ENCODE measurements at regions not wholly inside any gene's neighbourhood (a gene's known extent, or its start where the extent isn't known, plus 50 kb on each side); places are given as distances from the start of the nearest gene placed in this dataset.
A peak's percentile ranks its signal among the peaks of the same experiment; 100 is the strongest.

DNA sequence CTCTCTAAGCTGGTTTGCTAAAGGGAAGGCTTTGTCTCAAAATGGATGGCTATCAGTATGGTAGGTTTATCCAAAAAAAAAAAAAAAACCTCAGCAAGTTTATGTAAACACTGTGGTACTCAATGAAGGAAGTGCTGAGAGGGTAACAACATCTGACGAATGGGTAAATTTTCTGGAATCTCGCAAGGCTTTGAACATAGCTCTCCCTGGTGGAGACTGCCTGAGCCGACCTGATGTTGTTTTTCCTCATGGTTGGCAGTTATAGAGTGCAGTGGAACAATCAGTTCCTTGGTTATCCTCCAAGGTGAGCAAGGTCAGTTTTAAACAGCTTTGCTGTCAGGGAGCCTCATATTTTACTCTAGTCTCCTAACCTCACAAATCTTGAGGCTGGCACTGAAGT is 94.6 kb downstream of the ZPLD1 start:
- DNase-seq (ENCODE audit: low read depth), result peak; percentile 52

DNA sequence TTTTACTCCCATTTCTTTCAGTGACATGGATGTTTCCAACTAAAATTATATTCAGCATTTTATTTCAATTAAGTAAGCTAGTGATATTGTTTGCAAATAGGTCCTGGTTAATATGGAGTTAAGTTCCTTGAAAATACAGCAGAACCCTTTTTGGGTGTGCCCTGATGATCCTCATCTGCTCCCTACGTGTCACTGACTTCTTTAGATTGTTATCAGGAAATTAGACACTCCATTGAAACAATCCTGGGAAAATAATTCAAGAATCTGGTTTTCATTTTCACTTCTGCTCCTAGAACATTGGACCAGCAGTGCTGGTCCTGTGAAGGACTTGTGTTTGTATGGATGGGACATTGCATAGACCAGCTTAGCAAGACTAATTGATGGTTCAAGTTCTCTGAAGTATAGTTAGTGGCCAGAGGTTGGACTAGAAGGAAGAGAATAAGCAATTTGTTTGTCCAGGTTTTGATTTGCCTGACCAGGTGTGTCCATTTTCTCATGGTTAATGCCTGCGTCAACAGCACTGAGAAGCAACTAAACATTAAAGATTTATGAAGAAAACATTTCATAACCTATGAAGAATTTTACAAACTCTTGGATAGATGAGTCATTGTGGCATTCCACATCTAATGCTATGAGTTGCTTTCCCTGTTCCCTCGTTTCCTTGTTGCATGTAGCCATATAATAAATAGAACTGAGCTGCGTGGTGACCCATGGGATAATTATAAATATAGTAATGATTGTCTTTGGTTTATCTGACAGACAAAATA is 95.8 kb downstream of the ZPLD1 start:
- DNase-seq (ENCODE audit: low read depth), result peak; percentile 83

DNA sequence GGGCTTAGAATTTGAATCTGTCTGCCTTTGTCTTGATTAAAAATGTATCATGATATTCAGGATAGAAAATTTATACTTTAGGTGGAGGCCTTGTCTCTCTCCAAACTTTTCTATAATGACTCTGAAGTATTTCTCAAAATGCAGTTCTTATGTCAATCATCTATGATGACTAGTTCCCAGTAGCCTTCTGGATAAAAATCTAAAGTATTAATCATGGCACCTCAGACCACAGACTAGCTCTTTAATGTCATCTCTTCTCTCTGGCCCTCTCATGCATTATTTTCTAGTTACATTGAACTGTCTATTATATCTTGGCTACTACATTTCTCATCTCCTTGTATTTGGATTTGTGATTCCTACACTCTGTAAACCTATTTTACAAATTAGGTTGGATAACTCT is 96.9 kb downstream of the ZPLD1 start:
- DNase-seq (ENCODE audit: low read depth), result peak; percentile 70

DNA sequence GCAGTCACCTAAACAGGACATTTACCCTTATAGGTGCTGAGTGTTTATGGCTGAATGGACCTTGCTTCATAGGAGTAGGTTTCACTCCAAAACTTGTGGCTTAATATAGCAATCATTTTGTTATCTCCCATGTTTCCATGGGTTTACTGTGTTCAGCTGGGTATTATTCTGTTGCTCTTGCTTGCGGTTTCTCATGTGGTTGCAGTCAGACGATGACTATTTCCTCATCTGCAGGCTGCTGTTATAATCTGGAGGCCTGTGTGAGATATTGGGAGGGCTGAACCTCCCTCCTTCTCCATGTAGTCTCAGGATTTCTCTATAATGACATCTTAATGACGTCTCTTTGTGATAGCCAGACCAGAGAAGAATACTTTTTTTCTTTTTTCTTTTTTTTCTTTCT is 98.1 kb downstream of the ZPLD1 start:
- DNase-seq (ENCODE audit: low read depth), result peak; percentile 76

DNA sequence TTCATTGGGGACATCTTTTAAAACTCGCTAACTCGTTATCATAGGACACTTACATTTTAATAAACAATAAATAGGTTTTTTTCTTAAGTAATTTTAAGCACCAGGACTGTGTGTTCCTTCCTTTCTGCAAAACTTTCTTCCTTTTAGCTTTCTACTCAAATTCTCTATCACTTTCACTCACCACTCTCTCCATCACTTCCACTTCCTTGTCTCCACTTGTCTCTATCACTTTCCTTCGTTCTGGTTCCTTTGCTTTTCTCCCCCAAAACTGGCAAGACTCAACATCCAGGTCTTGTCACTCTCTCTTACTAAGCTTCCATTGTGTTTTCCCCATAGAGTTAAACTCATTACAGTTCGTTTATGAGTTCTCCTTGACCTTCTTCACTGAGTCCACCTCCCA is 99.0 kb downstream of the ZPLD1 start:
- DNase-seq (ENCODE audit: low read depth), result no peak

DNA sequence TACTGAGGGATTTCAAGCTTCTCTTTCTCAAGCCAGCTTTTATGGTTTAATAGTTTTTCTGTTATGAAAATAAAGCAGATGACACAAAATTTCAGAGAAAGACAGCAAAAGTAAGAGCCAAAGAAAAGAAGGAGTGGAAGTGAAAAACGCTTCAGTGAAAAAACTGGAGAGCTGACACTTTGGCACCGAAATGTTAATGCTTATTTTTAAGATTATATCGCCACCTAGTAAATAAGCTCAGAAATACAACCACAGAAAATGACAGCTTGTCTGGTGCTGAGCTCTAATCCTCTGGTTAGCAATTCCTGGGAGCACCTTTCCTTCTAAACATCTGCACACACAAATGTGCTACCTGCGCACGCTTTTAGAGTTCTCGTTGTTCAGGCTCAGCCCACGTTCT is 101.6 kb downstream of the ZPLD1 start:
- DNase-seq (ENCODE audit: low read depth), result peak; percentile 60

DNA sequence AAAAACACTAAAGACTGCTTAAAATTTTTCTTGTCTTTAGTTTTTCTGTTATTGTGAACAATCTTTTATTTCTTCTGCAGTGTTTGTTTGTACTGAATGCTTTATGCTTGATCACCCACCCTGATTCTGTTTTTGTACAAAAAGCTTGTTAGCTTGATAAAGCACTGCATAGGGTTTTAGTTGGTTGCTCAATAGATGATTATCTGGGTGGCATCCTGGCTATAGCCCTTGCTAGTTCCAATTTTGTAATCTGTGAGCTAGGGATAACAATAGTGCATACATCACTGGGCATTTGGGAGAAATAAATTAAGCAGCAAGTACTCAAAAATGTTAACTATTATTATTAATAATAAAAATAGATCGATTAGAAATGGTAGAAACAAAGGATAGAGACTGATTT is 102.3 kb downstream of the ZPLD1 start:
- no peak for DNase-seq (ENCODE audit: low read depth)

DNA sequence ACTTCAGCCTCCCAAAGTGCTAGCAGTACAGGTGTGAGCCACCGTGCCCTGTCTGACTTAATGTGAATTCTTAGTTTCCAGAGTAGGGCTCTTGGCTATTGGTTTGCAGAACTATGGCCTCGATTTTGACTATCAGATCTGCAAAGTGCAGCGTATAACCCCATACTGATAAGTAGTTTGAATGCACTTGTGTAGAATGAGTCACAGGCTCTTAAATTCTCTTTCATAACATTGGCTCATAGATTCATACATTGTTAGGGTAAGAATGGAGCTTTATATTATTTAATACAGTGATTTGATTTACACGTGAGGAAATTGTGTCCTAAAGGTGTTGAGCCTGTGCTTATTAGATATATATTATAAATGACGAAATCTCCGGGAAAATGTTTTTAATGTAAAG is 109.9 kb downstream of the ZPLD1 start:
- no peak for DNase-seq (ENCODE audit: low read depth)

DNA sequence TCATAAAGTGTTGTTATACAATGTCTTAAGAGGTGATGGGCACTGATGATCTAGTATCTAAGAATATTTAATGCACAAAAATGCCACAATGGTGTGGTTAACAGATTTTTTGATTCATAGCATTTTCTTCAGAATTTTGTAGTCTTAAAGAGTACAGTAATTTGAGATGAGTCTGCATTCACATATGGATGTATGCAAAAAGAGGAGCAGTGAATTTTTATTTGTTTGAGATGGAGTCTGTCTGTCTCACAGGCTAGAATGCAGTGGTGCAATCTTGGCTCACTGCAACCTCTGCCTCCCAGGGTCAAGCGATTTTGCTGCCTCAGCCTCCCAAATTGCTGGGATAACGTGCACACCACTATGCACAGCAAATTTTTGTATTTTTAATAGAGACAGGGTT is 110.5 kb downstream of the ZPLD1 start:
- no peak for DNase-seq (ENCODE audit: low read depth)

DNA sequence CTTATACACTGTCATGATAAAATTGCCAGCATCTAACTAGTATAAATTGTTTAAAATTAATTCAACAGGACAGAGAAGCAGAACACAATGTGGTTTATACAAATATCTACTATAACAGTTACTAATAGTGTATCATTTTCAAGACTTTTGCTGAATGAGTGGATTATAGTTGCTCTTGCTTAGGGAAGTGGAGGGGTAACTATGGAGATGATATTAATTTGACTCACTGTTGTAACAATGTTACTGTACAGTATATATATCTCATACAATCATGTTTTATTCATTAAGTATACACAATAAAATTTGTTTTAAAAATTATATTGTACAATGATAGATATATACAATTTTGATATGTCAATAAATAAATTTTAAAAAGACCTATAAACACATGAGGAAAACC is 119.1 kb downstream of the ZPLD1 start:
- no peak for DNase-seq (ENCODE audit: low read depth)

DNA sequence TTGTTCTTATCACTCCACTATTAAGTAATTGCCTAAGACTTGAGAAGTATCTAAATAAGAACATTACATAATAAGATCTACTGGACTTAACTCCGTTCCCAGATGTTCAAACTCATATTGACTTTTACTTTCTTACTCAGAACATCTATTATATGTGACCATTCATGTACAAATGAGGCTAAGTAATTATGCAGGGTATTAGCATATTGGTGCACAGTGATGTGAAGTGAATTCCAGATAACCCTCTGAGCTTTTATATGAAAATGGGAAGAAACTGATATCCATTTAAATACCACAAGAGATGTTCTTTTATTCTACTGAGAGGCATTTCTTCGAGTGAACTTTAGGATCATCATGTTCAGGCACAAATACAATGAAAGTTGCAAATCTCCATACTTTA is 135.7 kb downstream of the ZPLD1 start:
- DNase-seq (ENCODE audit: low read depth), result no peak

DNA sequence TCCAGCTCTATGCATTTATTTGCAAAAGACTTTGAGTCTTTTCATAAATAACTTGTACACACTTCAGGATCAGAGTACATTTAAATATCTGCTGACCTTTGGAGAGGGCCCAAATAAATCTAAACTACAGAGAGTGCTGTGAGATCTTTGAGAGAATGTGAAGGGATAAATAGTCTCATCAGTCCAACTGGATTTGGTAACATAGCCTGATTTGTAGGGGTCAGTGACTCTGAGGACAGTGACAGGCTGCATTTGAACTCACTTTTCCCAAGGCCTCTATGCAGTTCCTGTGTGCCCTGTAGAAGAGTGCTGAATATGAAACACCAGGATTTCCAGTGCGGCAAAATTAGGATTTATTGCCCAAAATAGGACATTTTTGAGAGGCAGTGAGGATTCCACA is 136.2 kb downstream of the ZPLD1 start:
- DNase-seq (ENCODE audit: low read depth), result no peak

DNA sequence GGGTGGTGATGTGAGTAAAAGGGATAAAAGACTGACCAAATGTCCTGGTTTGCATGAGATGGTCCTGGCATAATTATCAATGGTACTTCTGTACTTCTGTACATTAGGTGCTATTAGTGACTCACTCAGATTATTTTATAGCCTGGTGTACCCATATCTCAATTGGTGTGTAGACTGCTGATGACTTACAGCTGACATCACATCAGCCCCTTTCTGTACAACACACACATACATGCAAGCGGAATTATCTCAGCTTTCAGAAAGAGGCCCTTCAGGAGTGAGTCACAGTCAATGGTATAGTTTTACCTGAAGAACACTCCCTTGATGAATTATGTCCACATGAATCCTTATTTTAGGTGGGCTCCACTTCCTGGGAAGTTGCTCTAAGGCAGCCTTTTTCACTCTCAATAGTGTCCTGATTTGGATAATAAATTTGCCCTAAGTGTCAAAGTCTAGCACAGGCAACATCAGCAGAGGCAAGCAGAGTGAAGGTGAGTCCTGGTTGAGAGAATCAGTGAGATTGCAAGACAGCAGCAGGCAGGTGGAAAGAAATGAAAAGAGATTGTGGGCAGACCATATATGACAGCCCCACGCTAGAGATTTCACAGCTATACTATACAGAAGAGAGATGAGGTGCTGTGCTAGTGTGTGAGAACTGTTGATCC is 137.0 kb downstream of the ZPLD1 start:
- no peak for DNase-seq (ENCODE audit: low read depth)

DNA sequence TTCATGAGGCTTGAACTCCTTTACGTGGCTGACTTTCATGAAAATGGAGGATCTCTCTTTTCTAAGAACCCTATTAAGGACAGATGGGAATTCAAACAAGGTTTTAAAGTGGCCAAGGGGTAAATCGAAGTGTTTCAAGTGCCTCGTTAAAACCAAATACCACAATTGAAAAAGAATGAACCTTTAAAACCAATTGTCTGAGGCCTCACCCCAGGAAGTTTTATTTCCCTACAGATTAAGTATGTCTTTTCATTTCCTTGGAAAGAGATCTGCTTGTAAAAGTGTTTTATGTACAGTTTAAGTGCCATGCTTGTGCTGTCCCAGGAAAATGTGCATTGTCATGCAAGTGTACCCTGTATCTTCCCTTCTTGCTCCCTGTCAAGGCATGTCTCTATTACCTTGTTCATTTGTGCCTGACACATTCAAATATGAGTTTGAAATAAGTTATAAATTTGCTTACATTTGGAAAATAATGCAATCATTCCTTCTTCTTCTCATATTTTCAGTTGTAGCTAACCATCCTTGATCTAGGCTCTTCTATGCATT is 138.7 kb downstream of the ZPLD1 start:
- DNase-seq (ENCODE audit: low read depth), result no peak

DNA sequence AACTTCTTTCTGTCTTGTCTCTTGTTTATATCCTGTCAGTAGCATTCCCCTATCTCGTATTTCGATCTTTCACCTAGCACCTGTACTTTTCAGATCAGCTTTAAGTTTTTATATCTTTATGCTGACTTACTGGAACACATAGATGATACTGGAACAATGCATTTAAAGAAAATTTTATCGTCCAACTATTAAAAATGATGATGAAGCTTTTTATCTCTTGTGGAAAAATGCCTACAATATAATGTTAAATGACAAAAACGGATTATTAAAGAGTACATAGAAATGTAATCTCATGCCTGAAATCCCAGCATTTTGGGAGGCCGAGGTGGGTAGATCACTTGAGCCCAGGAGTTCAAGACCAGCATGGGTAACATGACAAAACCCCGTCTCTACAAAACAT is 139.5 kb downstream of the ZPLD1 start:
- no peak for DNase-seq (ENCODE audit: low read depth)

DNA sequence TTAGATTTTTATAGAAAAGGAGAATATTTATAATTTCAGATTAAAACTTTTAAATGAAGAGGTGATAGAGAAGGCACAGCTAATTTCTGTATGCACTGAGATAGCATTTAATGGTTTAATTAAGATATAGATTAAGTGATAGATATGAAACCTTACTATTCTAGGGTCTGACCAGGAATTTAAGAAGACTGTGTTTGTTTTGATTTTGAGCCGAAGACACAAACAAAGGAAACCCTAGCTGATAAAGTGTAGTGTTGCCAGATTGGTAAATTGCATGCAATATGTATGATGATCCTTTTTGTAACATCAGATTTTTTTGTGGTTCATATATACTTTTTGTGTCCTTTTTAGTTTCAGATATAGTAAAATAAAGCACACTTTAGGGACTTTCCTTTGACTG is 141.8 kb downstream of the ZPLD1 start:
- DNase-seq (ENCODE audit: low read depth), result no peak

DNA sequence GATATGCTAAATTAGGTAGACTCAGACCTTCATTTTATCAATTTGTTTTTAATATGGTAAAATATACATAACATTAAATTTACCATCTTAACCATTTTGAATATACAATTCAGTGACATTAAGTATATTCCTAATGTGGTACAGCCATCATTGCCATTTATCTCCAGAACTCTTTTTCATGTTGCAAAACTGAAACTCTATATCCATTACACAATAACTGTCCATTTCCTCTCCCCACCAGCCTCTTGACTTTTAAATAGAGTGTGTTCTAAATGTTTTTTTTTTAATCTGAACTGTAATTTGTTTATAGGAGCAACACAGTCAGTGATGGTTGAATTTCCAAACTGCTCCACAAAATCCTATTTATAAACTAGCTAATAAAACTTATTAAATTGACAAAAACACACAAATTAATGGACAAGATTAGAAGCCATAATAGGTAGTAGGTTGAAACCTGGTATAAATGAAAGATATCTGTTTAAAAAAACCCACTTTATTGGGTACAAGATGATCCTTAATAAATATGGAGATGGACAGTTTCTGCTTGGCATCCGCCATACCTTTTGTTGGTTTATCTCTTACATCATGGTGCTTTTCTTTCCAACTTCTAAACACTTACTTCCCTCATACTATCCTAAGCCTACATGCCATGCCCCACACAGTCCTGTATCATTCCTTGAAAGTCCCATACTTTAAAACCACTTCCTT is 142.4 kb downstream of the ZPLD1 start:
- DNase-seq (ENCODE audit: low read depth), result no peak

DNA sequence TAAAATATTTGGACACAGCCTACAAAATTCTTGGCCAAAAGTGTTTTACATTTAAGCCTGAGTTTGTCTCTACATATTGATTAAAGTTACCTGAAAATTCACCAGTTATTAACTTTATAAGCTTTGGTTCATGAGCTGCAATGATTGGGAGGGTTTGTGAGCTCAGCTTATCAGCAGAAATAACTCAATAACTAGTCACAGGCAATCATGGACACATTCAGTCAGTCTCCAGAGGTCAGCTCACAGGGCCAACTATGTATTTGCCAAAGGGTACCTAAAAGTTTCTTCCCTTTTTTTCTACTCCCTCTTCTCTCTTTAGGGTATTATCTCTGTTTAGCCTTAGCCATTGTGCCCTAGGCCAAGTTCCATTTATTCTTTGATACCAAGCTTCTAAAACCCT is 145.9 kb downstream of the ZPLD1 start:
- no peak for DNase-seq (ENCODE audit: low read depth)

DNA sequence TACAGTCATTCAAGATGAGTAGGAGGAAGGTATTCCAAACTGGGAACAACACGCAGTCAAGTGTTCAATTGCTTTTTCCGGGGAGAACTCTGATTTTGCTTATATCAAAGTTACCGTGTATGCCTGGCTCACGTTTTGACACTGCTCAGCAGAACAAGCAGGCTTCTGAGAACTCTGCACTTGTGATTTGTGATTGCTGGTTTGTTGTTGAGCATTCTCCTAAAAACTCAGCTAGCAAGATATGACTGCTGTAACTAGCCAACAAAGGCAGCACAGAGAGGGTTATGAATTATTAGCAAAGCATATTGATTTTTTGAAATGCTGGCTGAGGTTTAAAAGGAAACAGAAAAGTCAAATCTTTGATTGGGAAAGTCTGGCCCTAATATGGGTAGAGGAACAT is 151.7 kb downstream of the ZPLD1 start:
- DNase-seq (ENCODE audit: low read depth), result no peak

DNA sequence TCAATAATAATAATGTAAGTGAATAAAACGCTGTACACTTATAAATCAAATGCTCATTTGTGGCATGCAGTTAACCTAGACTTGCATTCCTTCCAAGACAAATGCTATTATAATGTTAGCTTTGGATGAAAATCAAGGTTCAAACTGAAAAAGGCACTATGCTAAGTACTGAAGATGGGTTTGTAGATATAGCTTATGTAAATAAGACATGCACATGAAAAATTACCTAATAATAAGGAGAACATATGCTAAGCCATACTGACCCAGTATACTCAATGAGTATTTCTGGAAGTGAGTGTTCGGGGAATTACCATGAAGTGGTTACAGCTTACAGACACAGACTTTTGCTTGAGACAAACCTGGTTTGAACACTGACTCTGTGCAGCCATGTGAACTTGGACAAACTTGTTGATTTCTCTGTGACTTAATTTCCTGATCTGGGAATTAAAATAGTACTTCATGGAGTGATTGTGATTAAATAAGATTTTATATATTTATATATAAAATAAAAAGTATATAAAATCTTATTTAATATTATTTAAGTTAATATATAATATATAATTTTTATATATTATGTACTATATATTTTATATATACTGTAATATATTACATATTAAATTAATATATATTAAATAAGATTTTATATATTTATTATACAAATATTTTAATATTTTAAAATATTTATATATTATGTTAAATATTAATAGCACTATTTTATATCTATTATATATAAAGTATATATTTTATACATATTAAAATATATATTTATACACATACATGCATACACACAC is 159.2 kb downstream of the ZPLD1 start:
- DNase-seq (ENCODE audit: low read depth), result no peak

DNA sequence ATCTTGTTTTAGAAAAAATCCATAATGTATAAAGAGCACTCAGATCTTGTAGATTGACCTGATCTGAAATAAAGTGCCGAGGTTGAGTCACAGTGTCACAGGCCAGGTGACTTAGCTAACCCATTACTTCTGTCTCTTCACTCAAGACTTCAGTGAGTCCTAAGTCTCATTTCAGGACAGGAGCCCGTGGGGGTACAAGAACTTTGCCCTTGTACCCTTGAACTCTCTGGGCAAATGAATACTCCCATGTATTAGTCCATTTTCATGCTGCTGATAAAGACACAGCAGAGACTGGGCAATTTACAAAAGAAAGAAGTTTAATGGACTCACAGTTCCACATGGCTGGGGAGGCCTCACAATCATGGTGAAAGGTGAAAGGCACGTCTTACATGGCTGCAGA is 160.2 kb downstream of the ZPLD1 start:
- DNase-seq (ENCODE audit: low read depth), result no peak

Measured in ELR (cell line).